ENCODE measurements at regions not wholly inside any gene's neighbourhood (a gene's known extent, or its start where the extent isn't known, plus 50 kb on each side); places are given as distances from the start of the nearest gene placed in this dataset.

GRCh38 chr3:102223132-102223531 is 211.7 kb upstream of the ZPLD1 start:
- H3K36me3 ChIP-seq (ENCODE audit: insufficient read depth, low read length) = no peaks in the 10 kb centered on the region
- no peak overlapping the region for H3K9ac ChIP-seq (ENCODE audit: low read depth, low read length)
- no peaks in the 10 kb centered on the region for H3K4me1 ChIP-seq (ENCODE audit: insufficient read depth, low read length)
- H3K27me3 ChIP-seq (ENCODE audit: insufficient read depth, low read length) = no peaks in the 10 kb centered on the region
- 94% methylated on average over 10 of the region's 10 CpGs for WGBS
- H3K27ac ChIP-seq (ENCODE audit: low read depth, low read length) = no peak overlapping the region
- no peaks in the 10 kb centered on the region for H3K9me3 ChIP-seq (ENCODE audit: insufficient read depth, low read depth, low read length)
- no peak overlapping the region for H3K4me3 ChIP-seq (ENCODE audit: low read length)

- no peaks in the 10 kb centered on the region for H3K4me1 ChIP-seq (ENCODE audit: insufficient read depth, low read length)
- no peak overlapping the region for H3K27ac ChIP-seq (ENCODE audit: low read depth, low read length)
- no peak overlapping the region for H3K4me3 ChIP-seq (ENCODE audit: low read length)
- H3K9me3 ChIP-seq (ENCODE audit: insufficient read depth, low read depth, low read length) = no peaks in the 10 kb centered on the region
- H3K9ac ChIP-seq (ENCODE audit: low read depth, low read length) = no peak overlapping the region
- H3K36me3 ChIP-seq (ENCODE audit: insufficient read depth, low read length) = no peaks in the 10 kb centered on the region
- H3K27me3 ChIP-seq (ENCODE audit: insufficient read depth, low read length) = no peaks in the 10 kb centered on the region
- 96% methylated on average over 2 of the region's 3 CpGs for WGBS
Observed at GRCh38 chr3:102224171-102224570, 210.6 kb upstream of the ZPLD1 start.

- Histone ChIP-seq H3K4me1 (ENCODE audit: insufficient read depth, low read length) (no peaks in the 10 kb centered on the region), H3K36me3 (ENCODE audit: insufficient read depth, low read length) (no peaks in the 10 kb centered on the region), H3K27ac (ENCODE audit: low read depth, low read length) (no peak overlapping the region), H3K4me3 (ENCODE audit: low read length) (no peak overlapping the region), H3K9ac (ENCODE audit: low read depth, low read length) (no peak overlapping the region), H3K27me3 (ENCODE audit: insufficient read depth, low read length) (no peaks in the 10 kb centered on the region), H3K9me3 (ENCODE audit: insufficient read depth, low read depth, low read length) (no peaks in the 10 kb centered on the region)
- WGBS = 92% methylated on average over 8 of the region's 8 CpGs
Observed at GRCh38 chr3:102225005-102225404, 209.8 kb upstream of the ZPLD1 start.

GRCh38 chr3:102225407-102226132 is 209.2 kb upstream of the ZPLD1 start:
- Histone ChIP-seq H3K27me3 (ENCODE audit: insufficient read depth, low read length) (no peaks in the 10 kb centered on the region), H3K9ac (ENCODE audit: low read depth, low read length) (no peak overlapping the region), H3K9me3 (ENCODE audit: insufficient read depth, low read depth, low read length) (no peaks in the 10 kb centered on the region), H3K36me3 (ENCODE audit: insufficient read depth, low read length) (no peaks in the 10 kb centered on the region), H3K27ac (ENCODE audit: low read depth, low read length) (no peak overlapping the region), H3K4me1 (ENCODE audit: insufficient read depth, low read length) (no peaks in the 10 kb centered on the region), H3K4me3 (ENCODE audit: low read length) (no peak overlapping the region)
- 22% methylated on average over 1 of the region's 1 CpG for WGBS

GRCh38 chr3:102226463-102226862 is 208.4 kb upstream of the ZPLD1 start:
- H3K27ac ChIP-seq (ENCODE audit: low read depth, low read length) = no peak overlapping the region
- H3K9ac ChIP-seq (ENCODE audit: low read depth, low read length) = no peak overlapping the region
- no peaks in the 10 kb centered on the region for H3K27me3 ChIP-seq (ENCODE audit: insufficient read depth, low read length)
- no peaks in the 10 kb centered on the region for H3K36me3 ChIP-seq (ENCODE audit: insufficient read depth, low read length)
- no peak overlapping the region for H3K4me3 ChIP-seq (ENCODE audit: low read length)
- no peaks in the 10 kb centered on the region for H3K9me3 ChIP-seq (ENCODE audit: insufficient read depth, low read depth, low read length)
- no peaks in the 10 kb centered on the region for H3K4me1 ChIP-seq (ENCODE audit: insufficient read depth, low read length)
- WGBS = no CpG with 5 or more reads among the region's 1 CpG

- H3K4me3 ChIP-seq (ENCODE audit: low read length) = no peak overlapping the region
- H3K27ac ChIP-seq (ENCODE audit: low read depth, low read length) = no peak overlapping the region
- H3K4me1 ChIP-seq (ENCODE audit: insufficient read depth, low read length) = no peaks in the 10 kb centered on the region
- WGBS = 43% methylated on average over 7 of the region's 7 CpGs
- no peaks in the 10 kb centered on the region for H3K9me3 ChIP-seq (ENCODE audit: insufficient read depth, low read depth, low read length)
- no peak overlapping the region for H3K9ac ChIP-seq (ENCODE audit: low read depth, low read length)
- no peaks in the 10 kb centered on the region for H3K36me3 ChIP-seq (ENCODE audit: insufficient read depth, low read length)
- no peaks in the 10 kb centered on the region for H3K27me3 ChIP-seq (ENCODE audit: insufficient read depth, low read length)
Observed at GRCh38 chr3:102229062-102229655, 205.7 kb upstream of the ZPLD1 start.

GRCh38 chr3:102230057-102230456 is 204.8 kb upstream of the ZPLD1 start:
- Histone ChIP-seq H3K27ac (ENCODE audit: low read depth, low read length) (no peak overlapping the region), H3K9me3 (ENCODE audit: insufficient read depth, low read depth, low read length) (no peaks in the 10 kb centered on the region), H3K9ac (ENCODE audit: low read depth, low read length) (no peak overlapping the region), H3K27me3 (ENCODE audit: insufficient read depth, low read length) (no peaks in the 10 kb centered on the region), H3K36me3 (ENCODE audit: insufficient read depth, low read length) (no peaks in the 10 kb centered on the region), H3K4me3 (ENCODE audit: low read length) (no peak overlapping the region), H3K4me1 (ENCODE audit: insufficient read depth, low read length) (no peaks in the 10 kb centered on the region)
- 98% methylated on average over 2 of the region's 2 CpGs for WGBS

GRCh38 chr3:102233881-102234280 is 200.9 kb upstream of the ZPLD1 start:
- Histone ChIP-seq H3K27ac (ENCODE audit: low read depth, low read length) (no peak overlapping the region), H3K9ac (ENCODE audit: low read depth, low read length) (no peak overlapping the region)
- WGBS = 92% methylated on average over 1 of the region's 1 CpG

GRCh38 chr3:102235679-102236078 is 199.1 kb upstream of the ZPLD1 start:
- no peak overlapping the region for H3K27ac ChIP-seq (ENCODE audit: low read depth, low read length)
- H3K36me3 ChIP-seq (ENCODE audit: insufficient read depth, low read length) = no peaks in the 10 kb centered on the region
- 93% methylated on average over 5 of the region's 5 CpGs for WGBS
- H3K4me3 ChIP-seq (ENCODE audit: low read length) = no peak overlapping the region
- H3K9me3 ChIP-seq (ENCODE audit: insufficient read depth, low read depth, low read length) = no peaks in the 10 kb centered on the region
- no peak overlapping the region for H3K9ac ChIP-seq (ENCODE audit: low read depth, low read length)
- peaks cover 23% of the 10 kb centered on the region for H3K4me1 ChIP-seq (ENCODE audit: insufficient read depth, low read length)
- H3K27me3 ChIP-seq (ENCODE audit: insufficient read depth, low read length) = no peaks in the 10 kb centered on the region

More at GRCh38 chr3:102233881-102234280, 200.9 kb upstream of the ZPLD1 start:
- H3K36me3 ChIP-seq (ENCODE audit: insufficient read depth, low read length) = no peaks in the 10 kb centered on the region
- H3K4me1 ChIP-seq (ENCODE audit: insufficient read depth, low read length) = peaks cover 14% of the 10 kb centered on the region
- no peak overlapping the region for H3K4me3 ChIP-seq (ENCODE audit: low read length)
- no peaks in the 10 kb centered on the region for H3K27me3 ChIP-seq (ENCODE audit: insufficient read depth, low read length)
- no peaks in the 10 kb centered on the region for H3K9me3 ChIP-seq (ENCODE audit: insufficient read depth, low read depth, low read length)

GRCh38 chr3:102237181-102237580 is 197.6 kb upstream of the ZPLD1 start:
- H3K9ac ChIP-seq (ENCODE audit: low read depth, low read length) = no peak overlapping the region
- 86% methylated on average over 3 of the region's 3 CpGs for WGBS

GRCh38 chr3:102237838-102238237 is 197.0 kb upstream of the ZPLD1 start:
- Histone ChIP-seq H3K36me3 (ENCODE audit: insufficient read depth, low read length) (no peaks in the 10 kb centered on the region), H3K4me1 (ENCODE audit: insufficient read depth, low read length) (peaks cover 23% of the 10 kb centered on the region), H3K9me3 (ENCODE audit: insufficient read depth, low read depth, low read length) (no peaks in the 10 kb centered on the region), H3K27ac (ENCODE audit: low read depth, low read length) (no peak overlapping the region), H3K27me3 (ENCODE audit: insufficient read depth, low read length) (no peaks in the 10 kb centered on the region), H3K4me3 (ENCODE audit: low read length) (no peak overlapping the region), H3K9ac (ENCODE audit: low read depth, low read length) (no peak overlapping the region)
- 89% methylated on average over 1 of the region's 2 CpGs for WGBS

More at GRCh38 chr3:102237181-102237580, 197.6 kb upstream of the ZPLD1 start:
- no peaks in the 10 kb centered on the region for H3K9me3 ChIP-seq (ENCODE audit: insufficient read depth, low read depth, low read length)
- H3K4me3 ChIP-seq (ENCODE audit: low read length) = no peak overlapping the region
- no peak overlapping the region for H3K27ac ChIP-seq (ENCODE audit: low read depth, low read length)
- no peaks in the 10 kb centered on the region for H3K27me3 ChIP-seq (ENCODE audit: insufficient read depth, low read length)
- peaks cover 23% of the 10 kb centered on the region for H3K4me1 ChIP-seq (ENCODE audit: insufficient read depth, low read length)
- no peaks in the 10 kb centered on the region for H3K36me3 ChIP-seq (ENCODE audit: insufficient read depth, low read length)
